A673 (cell line): ENCODE measurements at regions not wholly inside any gene's neighbourhood (a gene's known extent, or its start where the extent isn't known, plus 50 kb on each side); places are given as distances from the start of the nearest gene placed in this dataset.

Experiments used
- CTCF ChIP-seq: fragments of 300-800, 200-600 bp; sonication (generic); conservative IDR thresholded peaks from 2 replicates; pipeline ENCODE4 v1.5.1; 2017; ENCODE audit warnings: low read depth, mild to moderate bottlenecking, antibody characterized with exemption, low read length, moderate library complexity, mixed read lengths
- EZH2 ChIP-seq: fragments of 200-600 bp; sonication (generic); IDR thresholded peaks from 2 replicates; pipeline ENCODE4 v1.6.1; 2017; ENCODE audit warnings: borderline replicate concordance, low read depth, mild to moderate bottlenecking, mixed read lengths, antibody characterized with exemption, low read length; ENCODE audit not compliant: poor library complexity, severe bottlenecking

GRCh38 chr18:39030124-39030655 is 1464.6 kb upstream of the CELF4 start:
- TF ChIP-seq CTCF = no peak
- no peak for TF ChIP-seq EZH2
